Tibial nerve (tissue), 4 donors: ENCODE measurements at regions not wholly inside any gene's neighbourhood (a gene's known extent, or its start where the extent isn't known, plus 50 kb on each side); places are given as distances from the start of the nearest gene placed in this dataset.

Experiments used
- DNase-seq, 2 donors: peaks; one replicate each; pipeline ENCODE4 v3.0.0-alpha.2; 2019; ENCODE audit warnings: low spot score in 2 of 2
- H3K27ac ChIP-seq, 4 donors: fragments of 200-600 bp; sonication (generic) in 3 of 4; one replicate each; pipeline ENCODE4 v1.5.1; 2017 to 2019; ENCODE audit warnings: mild to moderate bottlenecking in 1 of 4
- H3K27me3 ChIP-seq, 2 donors: fragments of 200-600 bp; sonication (generic) in 1 of 2; one replicate each; pipeline versions ENCODE4 v1.5.1 to v1.6.0; 2017 to 2019
- H3K36me3 ChIP-seq, 3 donors: fragments of 200-600 bp; sonication (generic); one replicate each; pipeline ENCODE4 v1.5.1; 2018 to 2019
- H3K4me1 ChIP-seq, 4 donors: fragments of 200-600 bp; sonication (generic) in 3 of 4; one replicate each; pipeline ENCODE4 v1.5.1; 2017 to 2019
- H3K4me3 ChIP-seq, 4 donors: fragments of 200-600 bp; sonication (generic) in 3 of 4; one replicate each; pipeline ENCODE4 v1.5.1; 2017 to 2019; ENCODE audit warnings: mild to moderate bottlenecking in 1 of 4, moderate library complexity in 1 of 4
- H3K9me3 ChIP-seq, 4 donors: fragments of 200-600 bp; sonication (generic) in 3 of 4; one replicate each; pipeline ENCODE4 v1.5.1; 2017 to 2019
- EP300 ChIP-seq, 2 donors: sonication (generic); formaldehyde crosslinking; IDR thresholded peaks; one replicate each; pipeline ENCODE4 v1.6.1; 2017; ENCODE audit warnings: antibody characterized with exemption in 2 of 2, mild to moderate bottlenecking in 1 of 2
- POLR2A ChIP-seq, 2 donors: fragments of 450-650 bp; IDR thresholded peaks; one replicate each; pipeline ENCODE4 v1.6.1; 2017; ENCODE audit warnings: antibody characterized with exemption in 2 of 2, mild to moderate bottlenecking in 2 of 2, moderate library complexity in 2 of 2
- WGBS, 2 donors: methylation state at CpG; one replicate each; pipeline ENCODE4 v1.1.5; 2018; 5-methylcytosine and 5-hydroxymethylcytosine counted together
- TF ChIP-seq, protein P1 (sequence below), 5 experiments: fragments of 200-600 bp in 3 of 5; fragments of 450-650 bp in 2 of 5; sonication (generic) in 3 of 5; IDR thresholded peaks; one replicate each; pipeline ENCODE4 v1.5.1; 2016 to 2019; ENCODE audit warnings: antibody characterized with exemption in 5 of 5, mild to moderate bottlenecking in 3 of 5, moderate library complexity in 2 of 5

DNA sequence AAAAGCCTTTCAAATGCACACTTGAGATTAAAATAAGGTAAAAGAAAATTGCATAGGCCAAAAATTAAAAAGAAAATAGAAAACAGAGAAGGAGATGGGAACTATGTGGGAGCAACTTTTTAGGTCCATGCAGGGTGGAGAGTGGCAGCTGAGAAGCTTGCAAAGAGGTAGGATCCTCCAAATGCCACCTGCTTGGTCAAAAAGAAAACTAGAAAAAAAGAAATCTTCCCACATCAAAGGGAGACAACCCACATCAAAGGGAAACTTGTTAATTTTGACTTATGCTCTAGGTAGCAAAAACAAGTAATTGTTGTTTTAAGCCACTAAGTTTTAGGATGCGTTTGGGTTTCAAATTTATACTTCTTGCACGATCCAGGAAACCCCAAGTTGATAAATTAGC lies 342.9 kb downstream of the IL20RB start:
- Histone ChIP-seq H3K4me1 (no peaks in the 10 kb centered on the region), H3K9me3 (no peaks in the 10 kb centered on the region), H3K36me3 (no peaks in the 10 kb centered on the region), H3K27ac (no peak overlapping the region), H3K27me3 (no peaks in the 10 kb centered on the region), H3K4me3 (no peak overlapping the region)
- no peak for DNase-seq
- TF ChIP-seq POLR2A (IDR thresholded peaks at IDR 0.05), result no peak
- TF ChIP-seq, protein P1, sequence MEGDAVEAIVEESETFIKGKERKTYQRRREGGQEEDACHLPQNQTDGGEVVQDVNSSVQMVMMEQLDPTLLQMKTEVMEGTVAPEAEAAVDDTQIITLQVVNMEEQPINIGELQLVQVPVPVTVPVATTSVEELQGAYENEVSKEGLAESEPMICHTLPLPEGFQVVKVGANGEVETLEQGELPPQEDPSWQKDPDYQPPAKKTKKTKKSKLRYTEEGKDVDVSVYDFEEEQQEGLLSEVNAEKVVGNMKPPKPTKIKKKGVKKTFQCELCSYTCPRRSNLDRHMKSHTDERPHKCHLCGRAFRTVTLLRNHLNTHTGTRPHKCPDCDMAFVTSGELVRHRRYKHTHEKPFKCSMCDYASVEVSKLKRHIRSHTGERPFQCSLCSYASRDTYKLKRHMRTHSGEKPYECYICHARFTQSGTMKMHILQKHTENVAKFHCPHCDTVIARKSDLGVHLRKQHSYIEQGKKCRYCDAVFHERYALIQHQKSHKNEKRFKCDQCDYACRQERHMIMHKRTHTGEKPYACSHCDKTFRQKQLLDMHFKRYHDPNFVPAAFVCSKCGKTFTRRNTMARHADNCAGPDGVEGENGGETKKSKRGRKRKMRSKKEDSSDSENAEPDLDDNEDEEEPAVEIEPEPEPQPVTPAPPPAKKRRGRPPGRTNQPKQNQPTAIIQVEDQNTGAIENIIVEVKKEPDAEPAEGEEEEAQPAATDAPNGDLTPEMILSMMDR (IDR thresholded peaks at IDR 0.05), result no peak
- TF ChIP-seq EP300 (IDR thresholded peaks at IDR 0.05), result no peak
- 77 to 86% methylated on average over 2 of the region's 2 CpGs for WGBS, 2 donors

DNA sequence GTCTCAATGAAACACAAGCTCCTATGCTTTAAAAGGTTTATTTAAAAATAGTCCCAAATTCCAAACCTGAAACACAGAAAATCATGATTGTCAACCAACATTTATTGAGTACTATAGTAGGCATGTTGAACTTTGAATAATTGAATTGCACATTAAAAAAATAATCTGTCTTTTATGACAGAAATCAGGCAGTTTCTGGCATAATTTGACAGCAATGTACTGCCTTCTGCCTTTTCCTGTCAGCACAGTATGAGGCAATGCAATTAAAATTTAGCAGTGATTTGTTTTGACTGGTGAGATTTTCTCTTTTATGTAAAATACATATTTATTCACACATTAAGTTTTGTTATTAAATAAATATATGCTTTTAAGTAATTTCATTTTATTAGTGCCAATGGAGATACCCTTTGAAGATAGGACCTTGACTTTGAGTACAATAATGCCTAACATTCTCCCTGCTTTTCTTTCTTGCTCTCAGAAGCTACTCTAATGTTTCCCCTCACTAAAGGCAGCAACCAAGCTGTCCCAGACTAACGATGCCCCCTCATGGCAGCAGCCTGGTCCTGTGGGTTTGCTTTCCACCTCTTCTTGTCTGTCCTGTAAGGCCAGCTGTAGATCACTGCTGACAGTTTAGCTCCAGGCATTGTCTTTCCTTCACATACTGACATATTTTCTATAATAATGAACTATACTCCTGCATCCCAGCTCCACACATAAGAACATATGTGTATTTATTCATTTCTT lies 346.7 kb downstream of the IL20RB start:
- H3K27me3 ChIP-seq, result no peaks in the 10 kb centered on the region
- H3K27ac ChIP-seq, result no peak overlapping the region
- H3K4me3 ChIP-seq, result no peak overlapping the region
- TF ChIP-seq POLR2A (IDR thresholded peaks at IDR 0.05) (no peak), EP300 (IDR thresholded peaks at IDR 0.05) (no peak)
- TF ChIP-seq, protein P1 (IDR thresholded peaks at IDR 0.05), result no peak
- 43 to 61% methylated on average over 1 of the region's 1 CpG for WGBS, 2 donors
- no peaks in the 10 kb centered on the region for H3K36me3 ChIP-seq
- H3K4me1 ChIP-seq, result no peaks in the 10 kb centered on the region
- peaks cover 0 to 5% (median 0%) of the 10 kb centered on the region in 4 donors for H3K9me3 ChIP-seq
- no peak for DNase-seq

DNA sequence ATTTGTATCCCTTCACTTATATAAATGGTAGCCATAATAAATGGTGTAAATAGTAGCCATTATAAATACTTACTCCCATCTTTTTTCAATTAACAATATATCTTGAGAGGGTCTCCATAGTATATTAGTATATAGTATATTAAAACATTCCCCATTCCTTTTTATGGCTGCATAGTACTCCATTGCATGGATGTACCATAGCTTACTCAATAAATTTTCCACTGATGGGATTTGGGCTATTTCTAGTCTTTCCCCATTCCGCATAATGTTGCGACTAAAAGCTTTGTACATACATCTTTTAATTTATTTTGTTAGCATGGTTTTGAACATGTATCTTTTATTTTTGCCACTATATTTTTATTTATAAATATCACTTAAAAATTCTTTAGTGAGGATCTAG lies 366.3 kb downstream of the IL20RB start:
- Histone ChIP-seq H3K9me3 (peaks cover 0 to 16% (median 0%) of the 10 kb centered on the region in 4 donors), H3K36me3 (no peaks in the 10 kb centered on the region), H3K27ac (no peak overlapping the region), H3K27me3 (no peaks in the 10 kb centered on the region), H3K4me3 (no peak overlapping the region), H3K4me1 (no peaks in the 10 kb centered on the region)
- WGBS, 2 donors, result 94 to 96% methylated on average over 2 of the region's 2 CpGs
- TF ChIP-seq POLR2A (IDR thresholded peaks at IDR 0.05) (no peak), EP300 (IDR thresholded peaks at IDR 0.05) (no peak)
- TF ChIP-seq, protein P1 (IDR thresholded peaks at IDR 0.05), result no peak
- DNase-seq, result no peak

DNA sequence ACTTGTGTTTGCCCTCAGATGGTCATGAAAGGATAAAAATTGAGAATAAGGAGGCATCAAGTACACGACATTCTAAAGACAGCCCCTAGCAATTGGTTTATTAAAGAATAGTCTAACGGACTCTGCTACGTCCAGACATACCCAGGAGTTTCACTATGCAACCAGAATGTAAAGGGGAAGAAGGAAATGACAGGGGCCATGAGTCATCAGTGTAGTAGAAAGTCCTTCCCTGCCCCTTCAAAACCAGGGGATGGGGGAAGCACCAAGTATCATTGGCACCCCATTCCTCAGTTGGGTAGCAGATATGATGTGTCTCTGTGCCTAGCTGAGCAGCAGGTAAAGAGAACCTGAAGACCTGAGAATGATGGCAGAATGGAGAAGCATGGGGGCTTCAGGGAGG lies 367.4 kb downstream of the IL20RB start:
- H3K36me3 ChIP-seq, result no peaks in the 10 kb centered on the region
- H3K27ac ChIP-seq, result no peak overlapping the region
- 75 to 80% methylated on average over 3 of the region's 3 CpGs for WGBS, 2 donors
- TF ChIP-seq, protein P1 (IDR thresholded peaks at IDR 0.05), result no peak
- TF ChIP-seq EP300 (IDR thresholded peaks at IDR 0.05) (no peak), POLR2A (IDR thresholded peaks at IDR 0.05) (no peak)
- H3K4me3 ChIP-seq, result no peak overlapping the region
- no peaks in the 10 kb centered on the region for H3K27me3 ChIP-seq
- H3K9me3 ChIP-seq, result peaks cover 0 to 9% (median 0%) of the 10 kb centered on the region in 4 donors
- no peaks in the 10 kb centered on the region for H3K4me1 ChIP-seq
- DNase-seq, result no peak

DNA sequence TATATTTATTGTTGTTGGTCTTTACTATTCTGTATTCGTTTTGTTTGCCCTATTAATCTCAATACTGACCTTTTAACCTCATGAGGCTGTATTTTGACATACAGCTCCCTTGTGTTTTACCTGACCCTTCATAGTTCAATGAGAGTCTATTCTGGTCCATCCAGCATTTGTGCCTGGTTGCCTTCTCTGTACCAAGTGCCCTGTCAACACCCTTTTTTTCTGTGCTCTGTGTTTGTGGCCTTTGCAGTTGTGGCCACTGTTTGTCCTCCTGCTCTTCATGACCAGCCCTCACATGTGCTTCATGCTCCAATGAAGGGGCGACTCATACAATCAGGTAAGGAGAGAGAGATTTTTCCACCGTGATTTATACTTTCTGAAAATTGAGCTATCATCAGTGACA lies 368.2 kb downstream of the IL20RB start:
- H3K27ac ChIP-seq, result no peak overlapping the region
- no peaks in the 10 kb centered on the region for H3K27me3 ChIP-seq
- no peaks in the 10 kb centered on the region for H3K36me3 ChIP-seq
- WGBS, 2 donors, result 61 to 68% methylated on average over 3 of the region's 3 CpGs
- no peak overlapping the region for H3K4me3 ChIP-seq
- TF ChIP-seq POLR2A (IDR thresholded peaks at IDR 0.05), result no peak
- TF ChIP-seq, protein P1 (IDR thresholded peaks at IDR 0.05), result no peak
- TF ChIP-seq EP300 (IDR thresholded peaks at IDR 0.05), result no peak
- no peak for DNase-seq
- peaks cover 0 to 9% (median 0%) of the 10 kb centered on the region in 4 donors for H3K9me3 ChIP-seq
- H3K4me1 ChIP-seq, result no peaks in the 10 kb centered on the region
